ENCODE measurements at regions not wholly inside any gene's neighbourhood (a gene's known extent, or its start where the extent isn't known, plus 50 kb on each side); places are given as distances from the start of the nearest gene placed in this dataset.

DNA sequence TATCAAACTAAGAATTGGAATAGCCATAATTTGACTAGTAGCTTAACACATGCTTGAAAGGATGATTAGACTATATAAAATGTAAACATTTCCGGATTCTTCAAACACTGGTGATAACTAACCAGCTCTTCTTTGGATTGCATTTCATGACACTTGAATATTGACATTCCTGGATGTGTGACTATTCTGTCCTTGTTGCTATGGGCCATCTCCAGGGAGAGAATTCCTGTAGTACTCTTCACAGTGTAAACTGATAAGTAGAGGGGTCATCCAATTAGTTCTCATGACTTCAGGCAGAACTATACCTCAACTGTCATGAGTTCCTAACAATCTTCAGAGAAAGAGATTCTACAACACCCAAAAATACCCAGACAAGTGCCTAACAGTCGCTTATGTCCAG is 1026.7 kb upstream of the TENM3 start:
- TF ChIP-seq EZH2 (IDR thresholded peaks at IDR 0.05; ENCODE audit: insufficient read depth, low read length) (no peak), CTCF (IDR thresholded peaks at IDR 0.05; ENCODE audit: insufficient read depth, low read depth, low read length) (no peak)
